Subcutaneous abdominal adipose tissue (tissue), 5 donors: ENCODE measurements at regions not wholly inside any gene's neighbourhood (a gene's known extent, or its start where the extent isn't known, plus 50 kb on each side); places are given as distances from the start of the nearest gene placed in this dataset.

Source experiments
- H3K27ac ChIP-seq: one replicate; pipeline ENCODE4 v1.7.0; 2013; ENCODE audit warnings: low read depth, mild to moderate bottlenecking, inconsistent platforms, low read length, moderate library complexity
- H3K27me3 ChIP-seq, 5 donors: one replicate each; pipeline ENCODE4 v1.7.0; 2013; ENCODE audit warnings: low read length in 5 of 5, inconsistent platforms in 1 of 5; ENCODE audit not compliant: control insufficient read depth in 5 of 5, insufficient read depth in 4 of 5
- H3K36me3 ChIP-seq, 5 donors: one replicate each; pipeline ENCODE4 v1.7.0; 2013; ENCODE audit warnings: low read length in 5 of 5; ENCODE audit not compliant: control insufficient read depth in 5 of 5, insufficient read depth in 5 of 5
- H3K4me1 ChIP-seq, 5 donors: one replicate each; pipeline ENCODE4 v1.7.0; 2013; ENCODE audit warnings: low read length in 5 of 5, mild to moderate bottlenecking in 3 of 5, moderate library complexity in 1 of 5; ENCODE audit not compliant: control insufficient read depth in 5 of 5, insufficient read depth in 5 of 5
- H3K4me3 ChIP-seq, 5 donors: one replicate each; pipeline ENCODE4 v1.7.0; 2013; ENCODE audit warnings: low read length in 5 of 5, low read depth in 1 of 5
- H3K9ac ChIP-seq, 5 donors: one replicate each; pipeline ENCODE4 v1.7.0; 2013; ENCODE audit warnings: low read length in 5 of 5, mild to moderate bottlenecking in 4 of 5, moderate library complexity in 3 of 5
- H3K9me3 ChIP-seq, 5 donors: one replicate each; pipeline ENCODE4 v1.7.0; 2013; ENCODE audit warnings: low read length in 5 of 5; ENCODE audit not compliant: control insufficient read depth in 5 of 5
- donor health status: healthy.
- donor health status: healthy.
- donor health status: healthy.
- donor health status: healthy.
- donor health status: healthy.

- H3K4me3 ChIP-seq = no peak overlapping the region
- no peak overlapping the region for H3K27ac ChIP-seq
- H3K9ac ChIP-seq = no peak overlapping the region
- H3K36me3 ChIP-seq = no peaks in the 10 kb centered on the region
- peaks cover 0 to 5% (median 3%) of the 10 kb centered on the region in 5 donors for H3K9me3 ChIP-seq
- peaks cover 0 to 7% (median 0%) of the 10 kb centered on the region in 5 donors for H3K4me1 ChIP-seq
- no peaks in the 10 kb centered on the region for H3K27me3 ChIP-seq
Measured at GRCh38 chr16:9039210-9039609, 52.2 kb upstream of the HAPSTR1 start.

- H3K27ac ChIP-seq = no peak overlapping the region
- no peak overlapping the region for H3K9ac ChIP-seq
- H3K36me3 ChIP-seq = no peaks in the 10 kb centered on the region
- H3K4me1 ChIP-seq = peaks cover 0 to 7% (median 0%) of the 10 kb centered on the region in 5 donors
- no peak overlapping the region for H3K4me3 ChIP-seq
- no peaks in the 10 kb centered on the region for H3K27me3 ChIP-seq
- H3K9me3 ChIP-seq = peaks cover 0 to 5% (median 3%) of the 10 kb centered on the region in 5 donors
Measured at GRCh38 chr16:9040800-9041412, 50.5 kb upstream of the HAPSTR1 start.
